ES-I3 (cell line): ENCODE measurements at regions not wholly inside any gene's neighbourhood (a gene's known extent, or its start where the extent isn't known, plus 50 kb on each side); places are given as distances from the start of the nearest gene placed in this dataset.
"Not testable (repeated sequence)": the region's sequence is repeated elsewhere in the genome, so short reads cannot be mapped to it uniquely, and the experiment has no call there.

ENCODE experiments used
- H3K36me3 ChIP-seq: 2 replicates; pipeline ENCODE4 v1.6.1; 2013; ENCODE audit warnings: mild to moderate bottlenecking, low read length, control low read depth, moderate library complexity; ENCODE audit not compliant: insufficient read depth
- H3K4me1 ChIP-seq: 2 replicates; pipeline ENCODE4 v1.6.1; 2013; ENCODE audit warnings: mild to moderate bottlenecking, control low read depth, low read length; ENCODE audit not compliant: insufficient read depth
- H3K9ac ChIP-seq: 2 replicates; pipeline ENCODE4 v1.6.1; 2013; ENCODE audit warnings: low read depth, mild to moderate bottlenecking, low read length, moderate library complexity
- H3K9me3 ChIP-seq: 2 replicates; pipeline ENCODE4 v1.6.1; 2013; ENCODE audit warnings: mild to moderate bottlenecking, low read length, moderate library complexity; ENCODE audit not compliant: control insufficient read depth, insufficient read depth

- Histone ChIP-seq H3K36me3 (no peaks in the 10 kb centered on the region), H3K9ac (no peak overlapping the region), H3K9me3 (no peaks in the 10 kb centered on the region; the same call in 1 of the 2 replicates), H3K4me1 (peaks cover 7% of the 10 kb centered on the region)
These were observed 698.4 kb downstream of the DNAH5 start for GRCh38 chr5:13246053-13246452.

GRCh38 chr5:13244151-13244550 lies 700.3 kb downstream of the DNAH5 start:
- Histone ChIP-seq H3K36me3 (no peaks in the 10 kb centered on the region), H3K9me3 (no peaks in the 10 kb centered on the region; the same call in 1 of the 2 replicates), H3K9ac (no peak overlapping the region), H3K4me1 (peaks cover 7% of the 10 kb centered on the region)

- H3K4me1 ChIP-seq = no peaks in the 10 kb centered on the region
- no peak overlapping the region for H3K9ac ChIP-seq
- no peaks in the 10 kb centered on the region for H3K9me3 ChIP-seq
- no peaks in the 10 kb centered on the region for H3K36me3 ChIP-seq
These were observed 717.0 kb downstream of the DNAH5 start for GRCh38 chr5:13227513-13227912.

- Histone ChIP-seq H3K36me3 (no peaks in the 10 kb centered on the region), H3K4me1 (no peaks in the 10 kb centered on the region), H3K9ac (no peak overlapping the region), H3K9me3 (no peaks in the 10 kb centered on the region)
These were observed 726.0 kb downstream of the DNAH5 start for GRCh38 chr5:13218518-13218917.

- Histone ChIP-seq H3K9me3 (no peaks in the 10 kb centered on the region), H3K9ac (no peak overlapping the region), H3K36me3 (no peaks in the 10 kb centered on the region), H3K4me1 (no peaks in the 10 kb centered on the region)
These were observed 726.9 kb downstream of the DNAH5 start for GRCh38 chr5:13217636-13218035.

- H3K9ac ChIP-seq = no peak overlapping the region
- no peaks in the 10 kb centered on the region for H3K36me3 ChIP-seq
- no peaks in the 10 kb centered on the region for H3K9me3 ChIP-seq
- H3K4me1 ChIP-seq = no peaks in the 10 kb centered on the region
These were observed 728.7 kb downstream of the DNAH5 start for GRCh38 chr5:13215806-13216205.

- H3K9me3 ChIP-seq = no peaks in the 10 kb centered on the region
- no peaks in the 10 kb centered on the region for H3K36me3 ChIP-seq
- no peaks in the 10 kb centered on the region for H3K4me1 ChIP-seq
- H3K9ac ChIP-seq = no peak overlapping the region
These were observed 729.1 kb downstream of the DNAH5 start for GRCh38 chr5:13215370-13215769.

GRCh38 chr5:13214182-13214581 lies 730.3 kb downstream of the DNAH5 start:
- Histone ChIP-seq H3K9me3 (no peaks in the 10 kb centered on the region), H3K36me3 (no peaks in the 10 kb centered on the region), H3K9ac (no peak overlapping the region), H3K4me1 (no peaks in the 10 kb centered on the region)

- Histone ChIP-seq H3K36me3 (no peaks in the 10 kb centered on the region), H3K9me3 (no peaks in the 10 kb centered on the region), H3K9ac (no peak overlapping the region), H3K4me1 (no peaks in the 10 kb centered on the region)
These were observed 731.6 kb downstream of the DNAH5 start for GRCh38 chr5:13212886-13213285.

GRCh38 chr5:13211064-13211463 lies 733.4 kb downstream of the DNAH5 start:
- no peaks in the 10 kb centered on the region for H3K36me3 ChIP-seq
- no peaks in the 10 kb centered on the region for H3K9me3 ChIP-seq
- H3K4me1 ChIP-seq = no peaks in the 10 kb centered on the region
- H3K9ac ChIP-seq = no peak overlapping the region

- Histone ChIP-seq H3K4me1 (no peaks in the 10 kb centered on the region), H3K9me3 (no peaks in the 10 kb centered on the region), H3K9ac (no peak overlapping the region), H3K36me3 (no peaks in the 10 kb centered on the region)
These were observed 737.4 kb downstream of the DNAH5 start for GRCh38 chr5:13207112-13207511.

GRCh38 chr5:13201022-13201421 lies 743.5 kb downstream of the DNAH5 start:
- no peaks in the 10 kb centered on the region for H3K4me1 ChIP-seq
- H3K9ac ChIP-seq = no peak overlapping the region
- no peaks in the 10 kb centered on the region for H3K36me3 ChIP-seq
- 0 out of 2 replicates have a peak, but pooled peaks cover 2% of the 10 kb centered on the region for H3K9me3 ChIP-seq

GRCh38 chr5:13198226-13198625 lies 746.3 kb downstream of the DNAH5 start:
- H3K9ac ChIP-seq, H3K36me3 ChIP-seq, H3K4me1 ChIP-seq, H3K9me3 ChIP-seq: not testable (repeated sequence)

- H3K36me3 ChIP-seq = no peaks in the 10 kb centered on the region
- H3K9ac ChIP-seq = no peak overlapping the region
- H3K9me3 ChIP-seq = no peaks in the 10 kb centered on the region
- no peaks in the 10 kb centered on the region for H3K4me1 ChIP-seq
These were observed 755.0 kb downstream of the DNAH5 start for GRCh38 chr5:13189532-13189931.

GRCh38 chr5:13188371-13188770 lies 756.1 kb downstream of the DNAH5 start:
- Histone ChIP-seq H3K9ac (no peak overlapping the region), H3K4me1 (no peaks in the 10 kb centered on the region), H3K9me3 (no peaks in the 10 kb centered on the region), H3K36me3 (no peaks in the 10 kb centered on the region)

GRCh38 chr5:13187186-13187585 lies 757.3 kb downstream of the DNAH5 start:
- Histone ChIP-seq H3K4me1 (no peaks in the 10 kb centered on the region), H3K9me3 (no peaks in the 10 kb centered on the region), H3K9ac (no peak overlapping the region), H3K36me3 (no peaks in the 10 kb centered on the region)
